HEK293 (cell line): ENCODE measurements at regions not wholly inside any gene's neighbourhood (a gene's known extent, or its start where the extent isn't known, plus 50 kb on each side); places are given as distances from the start of the nearest gene placed in this dataset.
A peak's percentile ranks its signal among the peaks of the same experiment; 100 is the strongest.

Source experiments
- CTCF ChIA-PET: fragments of 350-600 bp; formaldehyde crosslinking; extraction: SDS; loops from one replicate; lab custom pipeline; 2021; ENCODE audit warnings: antibody characterized with exemption; lab: Yijun Ruan, JAX
- POLR2A ChIA-PET: fragments of 300-600 bp; formaldehyde crosslinking; extraction: SDS; loops from one replicate; lab custom pipeline; 2020; ENCODE audit warnings: antibody characterized with exemption, inconsistent platforms; lab: Yijun Ruan, JAX
- H3K27ac ChIP-seq: fragments of 200-500 bp; sonication (Bioruptor generic); 2 replicates; pipeline ENCODE4 v1.5.1; 2014; ENCODE audit warnings: low read depth, low read length, control low read depth, inconsistent platforms; ENCODE audit errors: extremely low read depth
- H3K36me3 ChIP-seq, 2 experiments: fragments of 200-500 bp in 1 of 2; sonication (Bioruptor generic) in 1 of 2; 1 replicate in 1 of 2; 2 replicates in 1 of 2; pipeline ENCODE4 v1.5.1; 2014 to 2017; ENCODE audit warnings: inconsistent platforms in 2 of 2, low read length in 2 of 2; ENCODE audit not compliant: control insufficient read depth in 2 of 2, insufficient read depth in 1 of 2
- H3K4me1 ChIP-seq: fragments of 200-500 bp; sonication (Bioruptor generic); 2 replicates; pipeline ENCODE4 v1.5.1; 2014; ENCODE audit warnings: mild to moderate bottlenecking, low read length, inconsistent platforms; ENCODE audit not compliant: control insufficient read depth, insufficient read depth
- H3K4me3 ChIP-seq: 2 replicates; pipeline ENCODE4 v1.5.1; 2011; ENCODE audit warnings: low read depth, mild to moderate bottlenecking, control low read depth, low read length, moderate library complexity
- H3K9me3 ChIP-seq: fragments of 200-500 bp; sonication (Bioruptor generic); 2 replicates; pipeline ENCODE4 v1.5.1; 2014; ENCODE audit warnings: low read depth, low read length, inconsistent platforms; ENCODE audit not compliant: control insufficient read depth, insufficient read depth
- OSR2 ChIP-seq: fragments of 450-650 bp; formaldehyde crosslinking; IDR thresholded peaks from 2 replicates; pipeline ENCODE4 v1.5.1; 2016; ENCODE audit warnings: missing biosample characterization, missing genetic modification characterization
- SETDB1 ChIP-seq: IDR thresholded peaks from one replicate; pipeline ENCODE4 v1.6.1; 2017; ENCODE audit warnings: mild to moderate bottlenecking, low read length, moderate library complexity, mixed read lengths; ENCODE audit not compliant: insufficient read length
- ZNF514 ChIP-seq: fragments of 450-650 bp; formaldehyde crosslinking; IDR thresholded peaks from 2 replicates; pipeline ENCODE4 v1.5.1; 2016; ENCODE audit warnings: missing biosample characterization, missing genetic modification characterization
- ZNF529 ChIP-seq: fragments of 450-650 bp; formaldehyde crosslinking; IDR thresholded peaks from 2 replicates; pipeline ENCODE4 v1.5.1; 2017; ENCODE audit warnings: missing genetic modification characterization, missing biosample characterization; ENCODE audit not compliant: insufficient replicate concordance
- ZNF544 ChIP-seq: fragments of 450-650 bp; formaldehyde crosslinking; IDR thresholded peaks from 2 replicates; pipeline ENCODE4 v1.5.0; 2017; ENCODE audit warnings: missing biosample characterization, missing genetic modification characterization
- ZNF585B ChIP-seq: fragments of 450-650 bp; formaldehyde crosslinking; IDR thresholded peaks from 2 replicates; pipeline ENCODE4 v1.5.1; 2016; ENCODE audit warnings: missing biosample characterization, missing genetic modification characterization
- ZNF621 ChIP-seq: fragments of 450-650 bp; formaldehyde crosslinking; IDR thresholded peaks from 2 replicates; pipeline ENCODE4 v1.5.1; 2017; ENCODE audit warnings: missing biosample characterization, missing genetic modification characterization
- ZNF654 ChIP-seq: fragments of 450-650 bp; formaldehyde crosslinking; IDR thresholded peaks from 2 replicates; pipeline ENCODE4 v1.5.1; 2016; ENCODE audit warnings: low read depth, missing biosample characterization, missing genetic modification characterization
- ZNF776 ChIP-seq: fragments of 450-650 bp; formaldehyde crosslinking; IDR thresholded peaks from 2 replicates; pipeline ENCODE4 v1.5.0; 2017; ENCODE audit warnings: missing biosample characterization, missing genetic modification characterization, borderline replicate concordance
- ZSCAN16 ChIP-seq: fragments of 450-650 bp; formaldehyde crosslinking; IDR thresholded peaks from 2 replicates; pipeline ENCODE4 v1.5.1; 2016; ENCODE audit warnings: missing biosample characterization, missing genetic modification characterization
- TF ChIP-seq, protein P1 (sequence below): fragments of 450-650 bp; formaldehyde crosslinking; IDR thresholded peaks from 2 replicates; pipeline ENCODE4 v1.5.1; 2016; ENCODE audit warnings: missing biosample characterization, missing genetic modification characterization
- TF ChIP-seq, protein P2 (sequence below): fragments of 450-650 bp; formaldehyde crosslinking; IDR thresholded peaks from 2 replicates; pipeline ENCODE4 v1.5.1; 2016; ENCODE audit warnings: missing biosample characterization, missing genetic modification characterization
- TF ChIP-seq, protein P3 (sequence below): fragments of 450-650 bp; formaldehyde crosslinking; IDR thresholded peaks from 2 replicates; pipeline ENCODE4 v1.5.1; 2016; ENCODE audit warnings: missing biosample characterization, missing genetic modification characterization

DNA sequence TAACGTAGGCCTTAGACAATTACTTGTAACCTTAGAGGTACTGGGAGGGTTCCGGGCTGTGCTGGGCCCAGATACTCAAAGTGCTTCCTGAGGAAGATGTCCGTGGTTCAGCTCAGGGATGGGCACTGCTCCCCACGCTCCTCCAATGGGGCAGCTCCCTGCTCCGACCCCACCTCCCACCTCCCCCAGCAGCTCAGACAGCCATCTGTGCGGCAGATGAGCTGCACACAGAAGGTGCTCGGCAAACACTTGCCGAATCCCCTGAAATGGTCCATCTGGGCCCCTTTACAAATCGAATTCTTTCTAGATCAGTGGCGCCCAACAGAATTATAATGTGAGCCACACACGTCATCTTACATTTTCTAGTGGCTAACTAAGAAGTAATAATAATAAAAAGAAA lies 242.4 kb upstream of the RAB4A start:
- TF ChIP-seq ZNF654 (no peak), ZSCAN16 (tag by site-specific recombination) (0 out of 2 replicates have a peak, but pooled peaks have one; percentile 55)
- H3K9me3 ChIP-seq = no peaks in the 10 kb centered on the region
- H3K4me3 ChIP-seq = no peak overlapping the region
- H3K36me3 ChIP-seq = no peaks in the 10 kb centered on the region
- CTCF ChIA-PET = interaction anchor here (0.6 to 1.1 kb wide), 2 partner anchors 43 to 95 kb away, joined by 3 read pairs; no protein-coding TSS in a partner anchor
- POLR2A ChIA-PET = no interaction called here
- H3K27ac ChIP-seq = no peak overlapping the region
- peaks cover 3% of the 10 kb centered on the region; the same call in 1 of the 2 replicates for H3K4me1 ChIP-seq

DNA sequence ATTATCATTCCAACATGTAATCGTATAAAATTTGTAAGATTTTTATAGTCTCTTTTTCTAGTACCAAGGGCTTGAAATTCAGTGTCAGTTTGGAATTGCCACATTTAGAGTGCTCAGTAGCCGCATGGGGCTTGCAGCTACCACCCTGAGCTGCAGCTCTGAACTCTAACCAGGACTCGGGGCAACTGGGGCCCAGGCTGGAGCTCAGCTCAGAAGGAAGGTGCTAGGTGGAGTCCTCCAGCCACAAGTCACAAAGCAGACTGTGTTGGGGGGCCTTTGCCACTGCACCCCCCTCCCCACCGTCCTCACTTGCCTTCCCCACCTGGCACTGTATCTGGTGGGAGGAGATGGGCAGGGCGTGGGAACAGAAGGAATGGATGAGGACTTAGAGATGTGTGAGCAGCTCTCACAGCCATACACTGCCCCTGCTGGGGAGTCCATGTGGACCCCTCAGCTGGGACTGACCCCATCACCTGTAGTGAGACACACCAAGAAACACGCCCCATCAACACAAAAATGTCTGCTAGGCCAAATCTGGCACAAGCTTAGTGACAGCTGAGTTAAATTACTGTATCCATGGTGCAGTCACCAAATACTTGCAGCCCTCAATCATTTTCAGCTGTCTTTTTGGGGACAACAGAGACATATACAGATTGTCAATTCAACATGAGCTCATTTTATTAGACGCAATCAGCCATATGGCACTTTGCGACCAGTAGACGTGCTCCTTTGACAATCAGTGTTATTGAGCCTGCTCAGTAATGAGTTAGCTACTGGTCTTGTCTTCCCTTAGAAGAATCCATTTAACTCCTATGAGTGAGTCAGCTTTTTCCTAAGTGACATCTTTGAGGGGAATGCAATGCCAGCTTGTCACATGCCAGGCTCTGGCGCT lies 241.7 kb upstream of the RAB4A start:
- ChIA-PET POLR2A (no interaction called here), CTCF (interaction anchor here (0.6 to 1.1 kb wide), 5 partner anchors 42 to 343 kb away, joined by 3 to 5 read pairs (median 3); no protein-coding TSS in a partner anchor)
- Histone ChIP-seq H3K36me3 (no peaks in the 10 kb centered on the region), H3K27ac (no peak overlapping the region), H3K4me1 (peaks cover 3% of the 10 kb centered on the region; the same call in 1 of the 2 replicates), H3K4me3 (no peak overlapping the region), H3K9me3 (no peaks in the 10 kb centered on the region)
- TF ChIP-seq ZNF621 (tag by site-specific recombination) = no peak
- peak; percentile 45 for TF ChIP-seq OSR2 (tag by site-specific recombination)

DNA sequence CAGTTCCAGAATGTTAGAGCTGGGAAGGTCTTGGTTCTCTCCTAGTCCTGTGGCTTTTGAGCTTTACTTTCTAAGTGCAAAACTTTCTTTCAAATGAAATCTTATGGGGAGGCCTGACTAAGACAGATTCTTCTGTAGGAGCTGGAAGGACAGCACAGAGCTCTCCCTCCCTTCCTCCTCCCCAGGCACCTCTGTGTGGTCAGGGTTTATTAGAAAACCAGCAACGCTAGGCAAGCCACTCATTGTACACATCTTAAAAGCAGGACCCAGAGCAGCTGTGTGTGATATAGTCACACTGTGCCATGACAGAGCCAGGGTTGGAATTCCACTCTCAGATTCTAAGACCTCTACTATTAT lies 241.1 kb upstream of the RAB4A start:
- ChIA-PET CTCF (interaction anchor here (0.6 to 1.1 kb wide), 3 partner anchors 295 to 344 kb away, joined by 3 to 5 read pairs (median 4); no protein-coding TSS in a partner anchor), POLR2A (no interaction called here)
- no peak for TF ChIP-seq ZNF529 (tag by site-specific recombination)
- TF ChIP-seq, protein P1, sequence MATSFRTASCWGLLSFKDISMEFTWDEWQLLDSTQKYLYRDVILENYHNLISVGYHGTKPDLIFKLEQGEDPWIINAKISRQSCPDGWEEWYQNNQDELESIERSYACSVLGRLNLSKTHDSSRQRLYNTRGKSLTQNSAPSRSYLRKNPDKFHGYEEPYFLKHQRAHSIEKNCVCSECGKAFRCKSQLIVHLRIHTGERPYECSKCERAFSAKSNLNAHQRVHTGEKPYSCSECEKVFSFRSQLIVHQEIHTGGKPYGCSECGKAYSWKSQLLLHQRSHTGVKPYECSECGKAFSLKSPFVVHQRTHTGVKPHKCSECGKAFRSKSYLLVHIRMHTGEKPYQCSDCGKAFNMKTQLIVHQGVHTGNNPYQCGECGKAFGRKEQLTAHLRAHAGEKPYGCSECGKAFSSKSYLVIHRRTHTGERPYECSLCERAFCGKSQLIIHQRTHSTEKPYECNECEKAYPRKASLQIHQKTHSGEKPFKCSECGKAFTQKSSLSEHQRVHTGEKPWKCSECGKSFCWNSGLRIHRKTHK = no peak
- Histone ChIP-seq H3K4me3 (no peak overlapping the region), H3K4me1 (peaks cover 3% of the 10 kb centered on the region; the same call in 1 of the 2 replicates), H3K27ac (no peak overlapping the region), H3K36me3 (no peaks in the 10 kb centered on the region), H3K9me3 (no peaks in the 10 kb centered on the region)

DNA sequence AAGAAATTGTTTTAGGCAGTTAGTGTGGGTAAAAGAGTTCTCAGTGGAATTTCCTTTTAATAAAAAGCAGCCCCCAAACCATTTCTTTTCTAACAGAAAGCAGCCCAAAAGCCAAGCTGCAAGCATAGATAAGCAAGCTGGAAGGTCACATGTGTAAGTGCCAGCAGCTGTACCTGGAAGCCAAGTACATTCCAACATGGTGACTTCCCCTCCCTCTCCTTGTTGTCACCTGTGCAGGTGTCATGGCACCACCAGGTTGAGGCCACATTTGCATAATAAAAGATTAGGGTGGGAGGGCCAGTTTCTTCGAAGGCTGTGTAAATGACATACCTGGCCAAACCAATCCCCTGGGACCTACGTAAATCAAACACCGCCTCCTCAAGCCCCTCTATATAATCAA lies 240.3 kb upstream of the RAB4A start:
- peaks cover 3% of the 10 kb centered on the region; the same call in 1 of the 2 replicates for H3K4me1 ChIP-seq
- H3K27ac ChIP-seq = no peak overlapping the region
- POLR2A ChIA-PET = no interaction called here
- no peaks in the 10 kb centered on the region for H3K36me3 ChIP-seq
- no peak overlapping the region for H3K4me3 ChIP-seq
- CTCF ChIA-PET = interaction anchor here (1.7 kb wide), 1 partner anchor 197 kb away, joined by 7 read pairs; no protein-coding TSS in a partner anchor
- TF ChIP-seq ZNF514 (tag by site-specific recombination) (no peak), ZNF776 (tag by site-specific recombination) (no peak), ZNF585B (tag by site-specific recombination) (no peak), SETDB1 (no peak), ZNF544 (tag by site-specific recombination) (no peak)
- TF ChIP-seq, protein P2, sequence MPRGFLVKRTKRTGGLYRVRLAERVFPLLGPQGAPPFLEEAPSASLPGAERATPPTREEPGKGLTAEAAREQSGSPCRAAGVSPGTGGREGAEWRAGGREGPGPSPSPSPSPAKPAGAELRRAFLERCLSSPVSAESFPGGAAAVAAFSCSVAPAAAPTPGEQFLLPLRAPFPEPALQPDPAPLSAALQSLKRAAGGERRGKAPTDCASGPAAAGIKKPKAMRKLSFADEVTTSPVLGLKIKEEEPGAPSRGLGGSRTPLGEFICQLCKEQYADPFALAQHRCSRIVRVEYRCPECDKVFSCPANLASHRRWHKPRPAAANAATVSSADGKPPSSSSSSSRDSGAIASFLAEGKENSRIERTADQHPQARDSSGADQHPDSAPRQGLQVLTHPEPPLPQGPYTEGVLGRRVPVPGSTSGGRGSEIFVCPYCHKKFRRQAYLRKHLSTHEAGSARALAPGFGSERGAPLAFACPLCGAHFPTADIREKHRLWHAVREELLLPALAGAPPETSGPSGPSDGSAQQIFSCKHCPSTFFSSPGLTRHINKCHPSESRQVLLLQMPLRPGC (tag by site-specific recombination) = no peak
- TF ChIP-seq, protein P3, sequence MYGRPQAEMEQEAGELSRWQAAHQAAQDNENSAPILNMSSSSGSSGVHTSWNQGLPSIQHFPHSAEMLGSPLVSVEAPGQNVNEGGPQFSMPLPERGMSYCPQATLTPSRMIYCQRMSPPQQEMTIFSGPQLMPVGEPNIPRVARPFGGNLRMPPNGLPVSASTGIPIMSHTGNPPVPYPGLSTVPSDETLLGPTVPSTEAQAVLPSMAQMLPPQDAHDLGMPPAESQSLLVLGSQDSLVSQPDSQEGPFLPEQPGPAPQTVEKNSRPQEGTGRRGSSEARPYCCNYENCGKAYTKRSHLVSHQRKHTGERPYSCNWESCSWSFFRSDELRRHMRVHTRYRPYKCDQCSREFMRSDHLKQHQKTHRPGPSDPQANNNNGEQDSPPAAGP (tag by site-specific recombination) = no peak
- no peaks in the 10 kb centered on the region for H3K9me3 ChIP-seq
